ENCODE measurements at regions not wholly inside any gene's neighbourhood (a gene's known extent, or its start where the extent isn't known, plus 50 kb on each side); places are given as distances from the start of the nearest gene placed in this dataset.

DNA sequence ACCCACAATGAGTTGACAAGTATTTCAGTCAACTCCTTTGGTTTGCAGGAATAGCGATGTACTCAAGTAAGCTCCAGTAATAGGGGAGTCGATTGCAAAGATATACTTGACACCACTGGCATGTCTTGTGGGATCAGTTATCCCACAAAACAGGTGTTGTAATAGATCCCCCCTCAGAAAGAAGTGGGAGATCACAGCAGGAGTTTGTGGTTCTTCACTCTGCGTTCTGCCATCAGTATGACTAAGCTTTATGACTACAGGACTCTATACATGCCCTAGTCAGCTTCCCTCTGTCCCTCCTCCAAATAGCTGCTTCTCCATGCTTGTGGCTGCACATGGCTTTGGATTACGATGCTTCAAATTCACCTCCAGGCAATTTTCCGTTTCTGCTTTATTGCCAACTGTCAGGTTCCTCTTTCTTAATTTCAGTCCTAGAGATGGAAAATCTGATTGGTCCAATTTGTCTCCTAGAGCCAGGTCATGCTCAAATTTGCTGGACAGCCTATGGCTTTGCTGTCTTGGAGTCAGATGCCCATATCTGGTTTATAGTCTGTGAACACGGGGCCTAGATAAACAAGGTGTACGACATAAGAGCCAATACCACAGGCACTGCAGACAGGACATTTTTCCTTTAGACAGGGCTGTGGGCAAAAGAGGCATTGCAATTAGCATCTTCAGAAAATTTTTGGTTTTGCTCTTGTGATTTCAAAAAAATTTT is 221.7 kb downstream of the PAX3 start:
- H3K9ac ChIP-seq (ENCODE audit: low read length), result no peak overlapping the region
- H3K4me3 ChIP-seq (ENCODE audit: insufficient read depth, low read length, poor library complexity, severe bottlenecking), result no peak overlapping the region
- no peak overlapping the region for H3K27ac ChIP-seq (ENCODE audit: low read depth, low read length)
- H3K9me2 ChIP-seq (replicated peaks; ENCODE audit: insufficient read depth, low read length), result no peaks in the 10 kb centered on the region
- H3F3A ChIP-seq (ENCODE audit: insufficient read depth), result no peaks in the 10 kb centered on the region
- no peaks in the 10 kb centered on the region for H3K36me3 ChIP-seq (ENCODE audit: low read length)
- TF ChIP-seq EZH2phosphoT487 (conservative IDR thresholded peaks at IDR 0.05; ENCODE audit: low read length), result no peak
- TF ChIP-seq, protein P1, sequence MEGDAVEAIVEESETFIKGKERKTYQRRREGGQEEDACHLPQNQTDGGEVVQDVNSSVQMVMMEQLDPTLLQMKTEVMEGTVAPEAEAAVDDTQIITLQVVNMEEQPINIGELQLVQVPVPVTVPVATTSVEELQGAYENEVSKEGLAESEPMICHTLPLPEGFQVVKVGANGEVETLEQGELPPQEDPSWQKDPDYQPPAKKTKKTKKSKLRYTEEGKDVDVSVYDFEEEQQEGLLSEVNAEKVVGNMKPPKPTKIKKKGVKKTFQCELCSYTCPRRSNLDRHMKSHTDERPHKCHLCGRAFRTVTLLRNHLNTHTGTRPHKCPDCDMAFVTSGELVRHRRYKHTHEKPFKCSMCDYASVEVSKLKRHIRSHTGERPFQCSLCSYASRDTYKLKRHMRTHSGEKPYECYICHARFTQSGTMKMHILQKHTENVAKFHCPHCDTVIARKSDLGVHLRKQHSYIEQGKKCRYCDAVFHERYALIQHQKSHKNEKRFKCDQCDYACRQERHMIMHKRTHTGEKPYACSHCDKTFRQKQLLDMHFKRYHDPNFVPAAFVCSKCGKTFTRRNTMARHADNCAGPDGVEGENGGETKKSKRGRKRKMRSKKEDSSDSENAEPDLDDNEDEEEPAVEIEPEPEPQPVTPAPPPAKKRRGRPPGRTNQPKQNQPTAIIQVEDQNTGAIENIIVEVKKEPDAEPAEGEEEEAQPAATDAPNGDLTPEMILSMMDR (IDR thresholded peaks at IDR 0.05; ENCODE audit: insufficient read depth, low read length, poor library complexity, severe bottlenecking), result no peak
- H3K9me3 ChIP-seq (ENCODE audit: insufficient read depth, low read length), result no peaks in the 10 kb centered on the region
- H3K27me3 ChIP-seq (ENCODE audit: low read length), result no peaks in the 10 kb centered on the region
- no peak overlapping the region for H3K4me2 ChIP-seq (ENCODE audit: low read depth, low read length, poor library complexity, severe bottlenecking)
- H2AFZ ChIP-seq (ENCODE audit: low read depth, low read length, severe bottlenecking), result no peak overlapping the region
- H4K20me1 ChIP-seq (ENCODE audit: low read depth, low read length), result no peaks in the 10 kb centered on the region
- H3K79me2 ChIP-seq (ENCODE audit: insufficient read depth, low read length), result no peaks in the 10 kb centered on the region

DNA sequence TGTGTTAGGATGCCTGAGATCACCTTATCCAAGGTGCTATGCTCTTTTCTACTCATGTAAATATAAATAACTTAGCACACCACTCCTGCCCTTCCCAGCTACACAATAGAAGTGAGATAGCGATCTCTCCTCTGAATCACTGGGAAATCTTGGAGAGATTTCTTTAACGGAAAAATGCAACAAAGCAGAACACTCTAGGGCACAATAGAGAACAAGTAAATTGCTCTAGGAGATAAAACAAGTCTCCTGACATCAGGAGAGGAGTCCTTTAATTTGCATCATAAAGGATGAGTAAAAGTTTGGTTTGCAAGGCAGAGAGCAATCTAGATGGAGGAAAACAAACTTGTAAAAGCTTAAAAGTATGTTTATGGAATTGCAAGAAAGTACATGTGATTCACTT is 224.1 kb downstream of the PAX3 start:
- Histone ChIP-seq H3K27me3 (ENCODE audit: low read length) (no peaks in the 10 kb centered on the region), H3K9me3 (ENCODE audit: insufficient read depth, low read length) (no peaks in the 10 kb centered on the region), H3K9me2 (replicated peaks; ENCODE audit: insufficient read depth, low read length) (no peaks in the 10 kb centered on the region), H2AFZ (ENCODE audit: low read depth, low read length, severe bottlenecking) (no peak overlapping the region), H3K79me2 (ENCODE audit: insufficient read depth, low read length) (no peaks in the 10 kb centered on the region), H3K36me3 (ENCODE audit: low read length) (no peaks in the 10 kb centered on the region), H3K9ac (ENCODE audit: low read length) (no peak overlapping the region), H4K20me1 (ENCODE audit: low read depth, low read length) (no peaks in the 10 kb centered on the region), H3F3A (ENCODE audit: insufficient read depth) (no peaks in the 10 kb centered on the region), H3K4me3 (ENCODE audit: insufficient read depth, low read length, poor library complexity, severe bottlenecking) (no peak overlapping the region), H3K27ac (ENCODE audit: low read depth, low read length) (no peak overlapping the region), H3K4me2 (ENCODE audit: low read depth, low read length, poor library complexity, severe bottlenecking) (no peak overlapping the region)
- TF ChIP-seq EZH2phosphoT487 (conservative IDR thresholded peaks at IDR 0.05; ENCODE audit: low read length), result no peak
- TF ChIP-seq, protein P1 (IDR thresholded peaks at IDR 0.05; ENCODE audit: insufficient read depth, low read length, poor library complexity, severe bottlenecking), result no peak

DNA sequence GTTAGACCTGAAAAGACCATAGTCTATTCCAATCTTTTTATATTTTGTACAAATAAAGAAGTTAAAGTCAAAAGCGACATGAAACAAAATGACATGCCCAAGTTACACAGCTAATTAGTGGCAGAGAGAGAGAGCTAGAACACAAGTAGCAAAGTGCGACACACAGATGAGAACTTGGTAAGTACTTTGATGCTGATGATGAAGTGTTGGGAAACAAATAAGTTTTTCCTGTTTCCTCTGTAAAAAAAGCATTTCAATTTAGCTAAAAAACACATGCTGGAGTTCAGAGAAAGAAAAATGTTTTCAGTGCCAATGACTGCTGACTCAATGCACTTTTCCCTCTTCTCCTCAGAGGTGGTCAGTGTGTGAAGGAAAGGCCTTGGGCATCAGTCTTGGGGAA is 226.9 kb downstream of the PAX3 start:
- no peaks in the 10 kb centered on the region for H3K36me3 ChIP-seq (ENCODE audit: low read length)
- H3K9ac ChIP-seq (ENCODE audit: low read length), result no peak overlapping the region
- no peak for TF ChIP-seq EZH2phosphoT487 (conservative IDR thresholded peaks at IDR 0.05; ENCODE audit: low read length)
- TF ChIP-seq, protein P1 (IDR thresholded peaks at IDR 0.05; ENCODE audit: insufficient read depth, low read length, poor library complexity, severe bottlenecking), result no peak
- no peak overlapping the region for H2AFZ ChIP-seq (ENCODE audit: low read depth, low read length, severe bottlenecking)
- H3K27ac ChIP-seq (ENCODE audit: low read depth, low read length), result no peak overlapping the region
- no peaks in the 10 kb centered on the region for H3K9me3 ChIP-seq (ENCODE audit: insufficient read depth, low read length)
- H4K20me1 ChIP-seq (ENCODE audit: low read depth, low read length), result no peaks in the 10 kb centered on the region
- no peaks in the 10 kb centered on the region for H3F3A ChIP-seq (ENCODE audit: insufficient read depth)
- H3K9me2 ChIP-seq (replicated peaks; ENCODE audit: insufficient read depth, low read length), result no peaks in the 10 kb centered on the region
- no peaks in the 10 kb centered on the region for H3K79me2 ChIP-seq (ENCODE audit: insufficient read depth, low read length)
- no peak overlapping the region for H3K4me2 ChIP-seq (ENCODE audit: low read depth, low read length, poor library complexity, severe bottlenecking)
- no peaks in the 10 kb centered on the region for H3K27me3 ChIP-seq (ENCODE audit: low read length)
- H3K4me3 ChIP-seq (ENCODE audit: insufficient read depth, low read length, poor library complexity, severe bottlenecking), result no peak overlapping the region
